Femur (tissue), 1 donor: ENCODE measurements at regions not wholly inside any gene's neighbourhood (a gene's known extent, or its start where the extent isn't known, plus 50 kb on each side); places are given as distances from the start of the nearest gene placed in this dataset.
A peak's percentile ranks its signal among the peaks of the same experiment; 100 is the strongest.
"Not testable (repeated sequence)": the region's sequence is repeated elsewhere in the genome, so short reads cannot be mapped to it uniquely, and the experiment has no call there.

ENCODE experiments used
- DNase-seq: peaks from one replicate; pipeline ENCODE4 v3.0.0-alpha.2; 2017

DNA sequence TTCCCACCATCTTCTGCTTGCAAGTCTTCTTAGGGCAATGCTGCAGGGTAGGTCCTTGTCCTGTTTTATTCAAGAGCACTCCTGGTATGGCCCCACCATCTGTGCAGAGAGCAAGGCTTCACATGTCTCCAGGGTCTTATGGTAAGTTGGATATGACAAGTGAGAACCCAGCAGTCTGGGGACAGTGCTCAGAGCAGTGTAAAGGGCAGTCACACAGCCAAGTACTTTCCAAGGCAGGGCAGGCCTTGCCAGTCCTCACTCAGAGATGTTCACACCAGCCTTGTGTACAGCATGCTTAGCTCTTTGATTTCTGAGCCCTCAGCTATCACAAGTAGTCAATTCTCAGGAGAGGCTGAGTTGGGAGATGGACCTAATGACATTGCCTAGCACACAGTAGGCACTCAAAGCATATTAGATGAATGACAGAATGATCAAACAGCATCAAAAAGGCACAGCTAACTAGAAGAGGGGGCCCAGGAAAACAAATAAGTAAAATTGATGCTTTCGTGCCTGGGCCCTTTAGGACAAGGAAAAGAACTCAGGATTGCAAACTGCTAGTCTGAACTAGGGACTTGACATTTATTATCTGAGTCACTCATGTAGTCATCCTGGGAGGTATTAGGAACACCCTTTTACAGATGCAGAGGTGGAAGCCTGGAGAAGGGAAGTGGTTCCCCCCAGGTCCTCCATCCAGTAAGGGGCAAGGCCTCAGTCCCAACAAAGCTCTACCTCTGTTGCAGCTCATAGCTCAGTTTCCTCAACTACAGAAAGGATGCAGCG is 86.7 kb upstream of the CTAGE1 start:
- DNase-seq, result no peak

DNA sequence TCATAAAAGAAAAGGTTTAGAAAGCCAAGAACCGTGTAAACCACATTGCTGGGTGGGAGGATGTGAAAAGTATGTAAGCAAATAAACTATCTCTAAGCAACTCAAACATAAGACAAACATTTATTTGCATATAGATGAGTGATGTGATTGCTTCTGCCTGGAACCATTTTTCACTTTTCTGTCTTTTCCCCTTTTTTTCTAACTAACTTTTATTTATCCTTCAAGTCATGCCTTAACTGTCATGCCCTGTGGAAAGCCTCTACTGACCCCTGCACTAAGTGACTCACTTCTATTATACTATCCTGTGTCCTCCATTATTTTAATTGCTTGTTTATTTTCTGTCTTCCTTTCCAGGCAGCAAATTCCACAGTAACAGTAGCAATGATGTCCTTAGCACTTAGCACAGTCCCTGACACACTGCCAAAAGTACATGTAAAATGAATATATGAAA is 87.5 kb upstream of the CTAGE1 start:
- no peak for DNase-seq

DNA sequence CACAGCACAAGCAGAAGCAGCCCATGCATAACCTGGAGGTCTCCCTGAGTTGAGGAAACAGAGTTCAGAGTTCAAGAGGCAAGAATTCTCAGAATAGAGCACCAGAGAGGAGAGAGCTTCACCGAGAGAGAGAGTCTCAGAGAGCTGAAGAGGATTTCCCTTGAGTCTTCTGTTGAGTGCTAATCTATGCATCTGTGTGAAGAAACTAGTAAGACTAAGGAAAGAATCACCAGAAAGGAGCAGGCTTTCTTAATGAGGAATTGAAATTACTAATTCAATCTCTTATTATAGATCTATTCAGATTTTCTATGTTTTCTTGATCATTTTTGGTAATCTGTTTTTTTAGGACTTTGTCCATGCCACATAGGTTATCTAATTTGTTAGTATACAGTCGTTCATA is 89.3 kb upstream of the CTAGE1 start:
- DNase-seq, result no peak

DNA sequence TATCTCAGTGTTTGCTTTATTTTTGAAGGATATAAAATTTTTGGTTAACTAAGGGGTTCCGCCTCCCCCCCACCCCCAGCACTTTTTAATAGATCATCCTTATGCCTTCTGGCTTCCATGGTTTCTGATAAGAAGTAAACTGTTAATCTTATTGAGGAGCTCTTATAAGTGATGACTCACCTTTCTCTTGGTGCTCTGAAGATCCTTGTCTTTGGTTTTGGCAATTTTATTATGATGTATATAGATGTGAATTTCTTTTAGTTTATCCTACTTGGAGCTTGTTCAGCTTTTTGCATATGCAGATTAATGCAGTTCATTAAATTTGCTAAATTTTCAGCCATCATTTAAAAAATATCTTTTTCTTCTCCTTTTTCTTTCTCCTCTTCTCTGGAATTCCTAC is 91.7 kb upstream of the CTAGE1 start:
- no peak for DNase-seq

DNA sequence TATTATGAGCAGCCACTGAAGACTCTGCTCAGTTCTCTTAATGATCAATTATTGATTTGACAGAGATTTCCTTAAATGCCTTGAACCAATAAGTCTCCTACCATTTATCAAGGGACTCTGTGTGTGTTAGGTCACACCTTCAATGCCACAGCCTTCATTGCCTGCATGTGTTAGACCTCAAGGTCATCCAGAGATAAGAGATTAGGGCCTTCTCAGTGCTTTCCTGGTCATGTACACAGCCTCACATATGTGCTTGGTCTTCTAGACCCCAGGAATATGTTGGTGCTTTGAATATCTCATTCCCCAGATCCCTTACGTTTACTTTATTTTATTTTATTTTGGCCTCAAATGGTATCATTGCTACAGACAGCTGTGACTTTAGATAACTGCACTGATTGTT is 93.0 kb upstream of the CTAGE1 start:
- no peak for DNase-seq

DNA sequence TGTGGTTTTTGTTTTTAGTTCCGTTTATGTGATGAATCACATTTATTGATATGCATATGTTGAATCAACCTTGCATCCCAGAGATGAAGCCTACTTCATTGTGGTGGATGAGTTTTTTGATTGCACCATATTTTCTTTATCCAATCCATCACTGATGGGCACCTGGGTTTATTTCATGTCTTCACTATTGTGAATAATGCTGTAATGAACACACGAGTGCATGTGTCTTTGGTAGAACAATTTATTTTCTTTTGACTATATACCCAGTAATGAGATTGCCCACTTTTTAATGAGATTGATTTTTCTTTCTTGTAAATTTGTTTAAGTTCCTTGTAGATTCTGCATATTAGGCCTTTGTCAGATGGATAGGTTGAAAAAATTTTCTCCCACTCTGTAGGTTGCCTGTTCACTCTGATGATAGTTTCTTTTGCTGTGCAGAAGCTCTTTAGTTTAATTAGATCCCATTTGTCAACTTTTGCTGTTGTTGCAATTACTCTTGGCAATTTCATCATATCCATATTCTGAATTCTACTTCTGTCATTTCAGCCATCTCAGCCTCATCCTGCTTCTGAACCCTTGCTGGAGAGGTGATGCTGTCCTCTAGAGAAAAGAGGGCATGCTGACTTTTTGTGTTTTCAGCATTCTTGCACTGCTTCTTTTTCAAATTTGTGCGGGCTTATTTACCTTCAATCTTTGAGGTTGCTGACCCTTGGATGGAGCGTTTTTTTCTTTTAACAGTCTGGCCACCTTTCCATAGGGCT is 96.2 kb upstream of the CTAGE1 start:
- no peak for DNase-seq

DNA sequence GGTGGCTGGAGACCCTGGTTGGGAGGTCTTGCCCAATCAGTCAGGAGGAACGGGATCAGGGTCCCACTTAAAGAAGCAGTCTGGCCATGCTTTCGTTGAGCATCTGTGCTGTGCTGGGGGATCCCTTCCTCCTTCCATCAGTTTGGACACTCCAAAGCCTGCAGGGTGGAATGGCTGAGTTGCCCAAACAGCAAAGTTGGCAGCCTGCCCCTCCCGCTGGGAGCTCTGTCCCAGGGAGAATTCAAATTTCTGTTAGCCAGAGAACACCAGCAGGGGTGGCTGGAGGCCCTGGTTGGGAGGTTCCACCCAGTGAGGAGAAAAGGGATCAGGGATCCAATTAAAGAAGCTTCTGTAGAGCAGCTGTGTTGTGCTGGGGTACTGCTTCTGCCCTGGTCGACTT is 96.9 kb upstream of the CTAGE1 start:
- no peak for DNase-seq

DNA sequence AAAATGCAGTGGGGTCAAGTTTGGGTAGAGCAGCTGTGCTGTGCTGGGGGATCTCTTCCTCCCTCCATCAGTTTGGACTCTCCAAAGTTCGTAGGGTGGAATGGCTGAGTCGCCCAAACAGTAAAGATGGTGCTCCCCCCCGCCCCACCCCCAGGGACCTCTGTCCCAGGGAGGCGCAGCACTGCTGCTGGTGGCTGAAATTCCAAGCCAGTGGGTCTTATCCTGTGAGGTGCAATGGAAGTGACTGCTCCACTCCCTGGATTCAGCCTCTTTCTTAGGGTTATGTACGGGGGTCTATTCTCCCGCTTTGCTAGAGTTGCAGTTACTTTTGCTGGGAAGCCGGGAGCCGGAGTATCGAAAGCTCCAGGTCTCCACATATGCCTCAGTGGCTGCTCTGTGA is 97.5 kb upstream of the CTAGE1 start:
- no peak for DNase-seq

DNA sequence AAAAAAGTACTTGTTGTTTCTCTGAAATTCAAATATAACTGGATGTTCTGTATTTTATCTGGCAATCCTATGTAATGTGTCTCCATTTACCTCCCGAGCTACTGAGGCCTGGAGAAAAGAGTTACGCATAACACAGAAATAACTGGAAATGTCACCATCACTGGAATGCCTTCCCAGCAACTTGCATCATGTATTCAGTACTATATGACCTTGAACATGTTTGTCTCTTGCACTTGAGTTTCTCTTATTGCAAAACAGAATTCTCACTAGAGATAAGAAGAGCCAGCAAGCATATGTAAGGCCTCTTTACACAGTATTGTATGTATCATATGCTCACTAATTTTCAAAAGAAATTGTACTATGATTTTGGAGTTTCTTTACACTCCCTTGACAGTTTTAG is 99.6 kb upstream of the CTAGE1 start:
- DNase-seq, result no peak

DNA sequence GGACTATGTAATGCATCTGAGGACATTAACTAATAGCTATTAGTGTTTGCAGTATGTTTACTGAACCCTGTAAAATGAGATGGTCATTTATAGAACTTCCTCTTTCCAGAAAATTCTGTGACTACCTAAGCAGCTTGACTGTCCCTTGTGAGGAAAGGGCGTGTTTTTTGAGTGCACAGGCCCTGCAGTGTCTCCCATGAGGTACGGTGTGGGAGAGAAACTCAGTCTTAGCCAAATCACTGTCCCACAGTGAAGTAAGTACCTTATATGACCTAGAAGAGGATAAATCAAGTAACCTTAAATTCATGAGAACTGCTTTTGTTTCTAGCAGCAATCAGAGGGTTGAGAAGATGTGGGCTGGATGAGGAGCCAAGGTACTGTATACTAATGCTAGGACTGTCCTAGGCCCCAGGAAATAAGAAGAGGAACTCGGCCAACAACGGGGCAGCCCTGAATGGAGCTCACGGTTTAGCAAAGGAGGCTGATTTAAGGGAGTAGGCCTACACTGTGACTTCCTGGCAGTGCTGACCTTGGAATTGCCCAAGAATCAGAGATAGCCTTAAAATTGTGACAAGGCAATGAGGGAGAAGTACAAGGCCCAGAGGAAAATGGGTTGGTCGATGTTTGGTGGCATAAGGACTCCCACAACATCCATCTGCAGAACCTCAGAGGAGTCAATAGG is 103.5 kb upstream of the CTAGE1 start:
- DNase-seq, result no peak

DNA sequence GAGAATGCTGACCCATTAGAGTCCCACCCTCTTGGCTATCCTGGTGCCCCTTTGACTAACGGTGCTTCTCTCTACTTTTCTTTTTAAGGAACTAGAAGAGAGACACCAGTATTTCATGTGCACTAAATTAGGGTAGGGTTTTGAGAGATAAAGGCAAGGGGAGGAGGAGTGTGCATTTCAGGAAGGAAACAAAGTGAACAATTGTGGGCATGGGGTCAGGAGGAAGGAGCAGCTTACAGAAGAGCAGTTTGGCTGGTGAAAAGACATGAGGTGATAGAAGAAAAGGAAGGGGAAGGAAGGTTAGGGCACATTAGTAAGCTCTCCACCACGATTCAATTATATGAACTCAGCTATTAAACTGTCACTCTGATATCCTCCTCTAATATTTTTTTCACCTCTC is 105.8 kb upstream of the CTAGE1 start:
- DNase-seq, result no peak

DNA sequence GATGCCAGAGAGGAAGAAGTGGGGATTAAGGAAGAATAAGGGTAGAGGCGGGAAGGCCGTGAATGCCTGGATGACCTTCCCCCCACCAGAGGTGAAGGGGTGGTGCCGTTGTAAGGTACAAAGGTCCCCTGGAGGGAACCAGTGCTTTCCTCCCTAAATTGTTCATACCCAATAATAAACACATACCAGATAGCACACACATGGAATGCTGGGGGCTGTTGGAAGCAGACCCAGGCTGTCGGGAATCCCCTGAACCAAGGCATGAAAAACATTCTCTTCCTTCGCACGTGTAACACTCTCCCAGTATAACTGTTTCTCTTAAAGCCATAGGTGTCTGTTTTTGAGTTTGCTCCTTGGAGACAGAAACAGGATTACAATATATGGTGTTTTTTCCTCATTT is 107.1 kb upstream of the CTAGE1 start:
- no peak for DNase-seq

DNA sequence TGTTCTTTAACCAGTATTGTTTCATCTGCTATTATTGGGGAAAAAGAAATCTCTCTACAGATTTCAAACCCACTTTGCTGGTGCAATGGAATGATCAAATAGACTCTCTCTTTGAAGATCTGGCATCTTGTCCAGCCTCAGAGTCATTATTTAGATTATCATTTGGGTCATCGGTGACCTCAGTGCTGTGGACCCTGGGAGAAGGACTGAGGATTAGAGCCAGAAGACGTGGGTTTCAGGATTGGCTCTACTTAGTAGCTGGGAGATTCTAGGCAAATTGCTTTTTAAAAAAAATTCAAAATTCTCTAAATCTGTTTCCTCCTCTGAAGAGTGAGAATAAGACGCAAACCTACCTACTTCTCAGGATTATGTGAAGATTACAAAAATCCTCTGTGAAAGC is 107.6 kb upstream of the CTAGE1 start:
- no peak for DNase-seq

DNA sequence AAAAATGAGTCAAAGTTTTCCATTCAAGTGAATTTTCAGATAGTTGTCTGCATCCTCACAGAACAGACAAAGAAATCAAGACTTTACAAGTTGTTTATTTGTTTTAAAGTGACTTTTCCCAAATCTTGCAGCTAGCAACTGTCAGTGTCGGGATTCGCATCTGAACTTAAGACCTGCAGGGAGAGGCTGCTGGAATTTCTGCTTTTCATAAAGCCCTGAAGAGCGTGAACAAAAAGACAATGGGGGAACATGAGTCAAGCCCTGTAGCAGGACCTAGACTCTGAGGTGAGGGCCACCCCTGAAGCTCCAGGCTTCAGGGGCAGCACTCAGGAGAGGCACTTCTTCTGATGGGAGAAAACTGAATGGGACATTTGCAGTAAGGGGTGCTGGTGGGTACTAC is 108.2 kb upstream of the CTAGE1 start:
- DNase-seq, result no peak

DNA sequence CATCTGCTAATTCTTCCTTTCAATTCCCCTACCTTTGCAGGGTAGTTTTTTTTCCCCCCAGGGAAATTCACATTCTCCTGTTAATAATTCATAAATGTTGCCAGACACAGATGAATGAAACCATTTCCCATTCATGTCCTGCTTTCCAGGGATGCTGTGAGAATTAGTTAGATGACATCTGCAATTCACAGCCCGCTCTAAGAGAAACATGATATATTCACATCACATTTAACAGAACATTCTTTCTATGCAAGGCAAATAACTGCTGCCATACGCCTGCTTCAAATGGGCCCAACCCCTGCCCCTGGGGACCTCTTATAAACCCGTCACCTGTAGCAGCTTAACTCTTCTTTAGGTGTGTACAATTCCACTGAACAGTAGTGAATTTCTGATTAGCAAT is 110.6 kb upstream of the CTAGE1 start:
- no peak for DNase-seq

DNA sequence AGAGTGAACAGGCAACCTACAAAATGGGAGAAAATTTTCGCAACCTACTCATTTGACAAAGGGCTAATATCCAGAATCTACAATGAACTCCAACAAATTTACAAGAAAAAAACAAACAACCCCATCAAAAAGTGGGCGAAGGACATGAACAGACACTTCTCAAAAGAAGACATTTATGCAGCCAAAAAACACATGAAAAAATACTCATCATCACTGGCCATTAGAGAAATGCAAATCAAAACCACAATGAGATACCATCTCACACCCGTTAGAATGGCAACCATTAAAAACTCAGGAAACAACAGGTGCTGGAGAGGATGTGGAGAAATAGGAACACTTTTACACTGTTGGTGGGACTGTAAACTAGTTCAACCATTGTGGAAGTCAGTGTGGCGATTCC is 117.0 kb upstream of the CTAGE1 start:
- DNase-seq, result not testable (repeated sequence)

DNA sequence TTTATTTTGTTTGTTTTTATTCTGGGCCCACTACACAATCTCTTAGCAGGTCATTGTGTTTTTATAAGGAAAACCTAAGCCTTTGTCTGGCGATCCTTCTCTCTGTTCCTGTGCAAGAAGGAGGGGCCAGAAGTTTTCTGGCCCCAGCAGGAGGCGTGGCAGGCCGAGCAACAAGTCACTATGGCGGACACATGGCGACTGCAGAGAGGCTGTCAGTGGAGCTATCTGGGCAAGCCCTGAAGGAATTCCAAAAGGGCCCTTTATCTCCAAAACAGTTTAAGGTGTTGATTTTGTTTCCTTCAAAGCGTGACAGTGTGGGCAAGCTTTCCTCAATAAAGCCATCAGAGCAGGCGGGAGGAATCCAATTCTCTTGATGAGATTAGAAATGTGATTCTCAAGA is 118.8 kb upstream of the CTAGE1 start:
- no peak for DNase-seq

DNA sequence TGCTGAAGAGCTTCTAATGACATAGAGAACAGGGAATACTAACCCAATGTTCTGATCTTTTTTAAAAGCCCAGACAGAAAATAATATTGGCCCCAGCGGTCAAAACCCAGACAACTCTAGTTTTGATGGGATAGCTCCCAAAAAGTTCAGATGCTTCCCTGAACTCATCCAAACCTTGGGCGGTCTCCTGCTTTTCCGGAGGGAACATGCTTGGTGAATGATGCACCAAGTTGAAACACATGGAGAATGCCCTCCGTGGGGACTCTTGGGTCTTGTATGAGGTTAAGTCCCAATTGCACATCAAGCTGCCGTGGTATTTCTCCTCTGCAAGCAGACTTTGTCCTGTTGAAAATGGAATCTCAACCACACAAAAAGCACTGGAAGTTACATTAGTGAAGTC is 120.7 kb upstream of the CTAGE1 start:
- DNase-seq, result peak; percentile 31

DNA sequence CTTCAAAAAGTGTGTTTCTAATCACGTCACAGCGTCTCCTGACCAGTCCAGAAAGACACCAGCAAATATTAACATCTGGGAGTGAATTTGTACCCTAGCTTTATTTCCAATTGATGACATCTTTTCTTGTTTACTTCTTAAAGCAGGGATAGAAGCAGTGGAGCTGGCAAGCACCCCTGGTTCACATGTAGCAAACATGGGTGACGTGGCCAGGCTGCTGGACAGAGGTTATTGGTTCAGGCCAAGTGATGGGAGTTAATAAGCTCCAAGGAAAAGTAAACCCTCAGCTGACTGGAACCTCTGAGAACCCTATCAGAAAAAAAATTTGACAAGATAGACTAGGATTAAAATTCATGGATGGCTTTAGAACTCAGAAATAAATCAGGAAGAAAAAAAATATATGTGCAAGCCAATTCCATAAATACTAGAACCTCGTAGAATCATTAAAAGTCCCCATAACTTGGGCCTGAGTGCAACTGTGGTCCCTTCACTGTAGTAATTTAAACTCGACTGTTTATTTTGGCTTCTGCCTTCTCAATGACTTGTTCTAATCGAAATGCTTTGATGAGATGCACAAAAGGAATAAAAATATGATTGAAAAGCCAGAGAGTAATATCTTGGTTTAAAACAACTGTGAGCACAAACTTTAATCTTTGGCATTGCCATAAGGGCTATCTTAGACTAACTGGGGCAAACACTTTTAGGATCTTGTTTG is 121.5 kb upstream of the CTAGE1 start:
- DNase-seq, result peak; percentile 41

DNA sequence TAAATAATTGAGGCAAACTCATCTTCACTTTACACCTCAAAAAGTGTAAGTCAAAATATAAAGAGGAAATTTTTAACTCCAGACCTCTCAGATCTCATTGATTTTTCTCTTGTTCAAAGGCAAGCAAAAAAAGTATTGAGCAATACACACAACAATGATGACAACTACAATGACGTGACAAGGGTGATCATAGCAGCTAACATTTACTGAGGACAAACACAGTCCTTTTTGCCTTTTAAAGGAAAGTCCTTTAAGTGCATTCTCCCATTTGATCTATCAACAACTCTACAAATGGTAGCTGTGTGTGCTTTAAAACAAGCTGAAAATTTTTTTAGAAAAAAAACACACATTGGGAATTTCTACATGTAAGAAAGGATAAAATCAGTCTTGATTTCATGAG is 123.5 kb upstream of the CTAGE1 start:
- DNase-seq, result no peak

DNA sequence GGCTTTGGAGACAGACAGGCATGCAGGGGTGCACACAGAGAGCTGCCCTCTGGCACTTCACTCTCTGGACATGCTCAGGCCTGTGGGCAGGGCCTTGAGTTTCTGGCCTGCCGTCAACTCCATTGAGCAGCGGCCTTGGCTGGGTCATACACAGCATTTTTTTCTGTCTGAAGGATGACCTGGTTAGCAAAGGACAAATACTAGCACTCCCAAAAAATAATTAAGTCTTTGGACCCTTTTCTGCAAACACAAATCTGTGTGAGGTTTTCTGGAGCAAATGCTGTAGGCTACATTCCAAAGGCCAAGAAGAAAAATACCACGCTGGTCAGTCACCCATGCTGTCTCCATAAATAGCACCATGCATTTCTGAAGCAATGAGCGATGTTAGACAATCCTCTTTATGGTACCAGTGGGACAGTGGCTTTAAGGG is 124.7 kb upstream of the CTAGE1 start:
- DNase-seq, result no peak

DNA sequence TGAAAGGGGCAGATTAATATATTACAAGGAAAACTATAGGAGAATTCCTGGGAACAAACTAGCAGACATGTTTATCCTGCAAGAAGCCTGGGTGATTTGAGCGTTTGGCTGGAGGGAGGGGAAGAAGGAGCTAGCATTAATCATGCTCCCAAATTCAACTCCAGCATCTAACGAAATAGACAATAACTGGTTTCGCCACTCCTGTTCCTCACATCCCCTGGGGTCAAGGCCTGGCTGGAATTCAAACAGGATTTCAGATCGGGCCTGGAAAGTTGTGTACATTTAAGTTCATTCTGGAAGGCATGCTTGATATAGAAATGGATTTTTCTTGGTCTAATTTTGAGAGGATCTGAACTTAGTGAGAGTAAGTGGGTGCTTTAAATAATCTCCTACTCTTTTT is 126.1 kb upstream of the CTAGE1 start:
- DNase-seq, result peak; percentile 33

DNA sequence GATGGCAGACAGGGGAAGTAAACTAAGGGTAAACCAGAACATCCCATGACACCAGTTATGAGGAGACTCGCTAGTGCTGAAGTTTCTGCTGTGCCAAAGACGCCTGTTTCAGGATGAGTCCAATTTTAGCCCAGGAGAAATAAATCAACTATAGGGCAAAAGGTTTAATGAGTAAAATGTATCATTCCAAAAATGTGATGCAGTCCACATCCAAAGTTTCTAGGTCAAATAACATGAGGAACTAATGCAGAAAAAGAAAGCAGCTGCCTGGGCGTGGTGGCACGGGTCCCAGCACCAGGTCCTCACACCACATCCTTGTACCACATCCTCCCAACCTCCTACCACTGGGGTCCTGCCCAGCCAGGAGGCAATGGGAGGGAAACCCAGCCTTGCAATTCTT is 126.9 kb upstream of the CTAGE1 start:
- DNase-seq, result no peak
